Smooth muscle cell (in vitro differentiated cells): ENCODE measurements at regions not wholly inside any gene's neighbourhood (a gene's known extent, or its start where the extent isn't known, plus 50 kb on each side); places are given as distances from the start of the nearest gene placed in this dataset.

Experiments
- DNase-seq: peaks from one replicate; lab custom pipeline; 2025; ENCODE audit not compliant: unreplicated experiment; lab: John Stamatoyannopoulos, UW
- H2AFZ ChIP-seq: fragments of 200-600 bp; sonication (generic); 2 replicates; pipeline ENCODE4 v1.6.0; 2016; ENCODE audit warnings: antibody characterized with exemption, low read depth, mild to moderate bottlenecking
- H3F3A ChIP-seq: fragments of 200-600 bp; sonication (generic); 2 replicates; pipeline ENCODE4 v1.6.0; 2017; ENCODE audit warnings: antibody characterized with exemption, low read depth
- H3K27ac ChIP-seq: fragments of 200-600 bp; sonication (generic); 2 replicates; pipeline ENCODE4 v1.5.1; 2016; ENCODE audit warnings: low read depth, mild to moderate bottlenecking
- H3K27me3 ChIP-seq: fragments of 200-600 bp; sonication (generic); 2 replicates; pipeline ENCODE4 v1.6.1; 2016; ENCODE audit warnings: low read depth, mild to moderate bottlenecking
- H3K36me3 ChIP-seq: fragments of 200-600 bp; sonication (generic); 2 replicates; pipeline ENCODE4 v1.5.1; 2016; ENCODE audit warnings: low read depth
- H3K4me1 ChIP-seq: fragments of 200-600 bp; sonication (generic); 2 replicates; pipeline ENCODE4 v1.5.1; 2016; ENCODE audit warnings: low read depth
- H3K4me2 ChIP-seq: fragments of 200-600 bp; sonication (generic); 2 replicates; pipeline ENCODE4 v1.6.0; 2016; ENCODE audit warnings: mild to moderate bottlenecking
- H3K4me3 ChIP-seq: fragments of 200-600 bp; sonication (generic); 2 replicates; pipeline ENCODE4 v1.5.1; 2016; ENCODE audit warnings: mild to moderate bottlenecking
- H3K79me2 ChIP-seq: fragments of 200-600 bp; sonication (generic); 2 replicates; pipeline ENCODE4 v1.6.0; 2016; ENCODE audit warnings: low read depth, mild to moderate bottlenecking
- H3K9ac ChIP-seq: fragments of 200-600 bp; sonication (generic); 2 replicates; pipeline ENCODE4 v1.6.0; 2016; ENCODE audit warnings: low read depth
- H3K9me3 ChIP-seq: fragments of 200-600 bp; sonication (generic); replicated peaks from 2 replicates; pipeline ENCODE4 v1.5.1; 2016; ENCODE audit warnings: low read depth
- H4K20me1 ChIP-seq: fragments of 200-600 bp; sonication (generic); 2 replicates; pipeline ENCODE4 v1.6.0; 2016; ENCODE audit warnings: low read depth
- CTCF ChIP-seq: fragments of 200-600 bp; sonication (generic); IDR thresholded peaks from 2 replicates; pipeline ENCODE4 v1.5.1; 2017; ENCODE audit warnings: borderline replicate concordance, mild to moderate bottlenecking, antibody characterized with exemption; ENCODE audit not compliant: insufficient read depth, poor library complexity, severe bottlenecking
- WGBS: methylation state at CpG from one replicate; pipeline ENCODE4 v1.1.7; 2016; ENCODE audit warnings: low lambda C conversion rate; 5-methylcytosine and 5-hydroxymethylcytosine counted together

- H3K9me3 ChIP-seq, result no peaks in the 10 kb centered on the region
- no peaks in the 10 kb centered on the region for H4K20me1 ChIP-seq
- H3F3A ChIP-seq, result no peaks in the 10 kb centered on the region
- no peak overlapping the region for H3K9ac ChIP-seq
- H3K27me3 ChIP-seq, result no peaks in the 10 kb centered on the region
- no peak for DNase-seq
- no peak overlapping the region for H3K4me2 ChIP-seq
- no peak for TF ChIP-seq CTCF
- H3K4me1 ChIP-seq, result no peaks in the 10 kb centered on the region
- H3K4me3 ChIP-seq, result no peak overlapping the region
- H2AFZ ChIP-seq, result no peak overlapping the region
- H3K27ac ChIP-seq, result no peak overlapping the region
- no peaks in the 10 kb centered on the region for H3K36me3 ChIP-seq
- WGBS, result 72% methylated on average over 11 of the region's 11 CpGs
- H3K79me2 ChIP-seq, result no peaks in the 10 kb centered on the region
These were observed 100.2 kb upstream of the PRR23E start for GRCh38 chr3:127092776-127093175.

- Histone ChIP-seq H3K36me3 (no peaks in the 10 kb centered on the region), H3K4me2 (no peak overlapping the region), H3K79me2 (no peaks in the 10 kb centered on the region), H2AFZ (no peak overlapping the region), H3F3A (no peaks in the 10 kb centered on the region), H3K9me3 (no peaks in the 10 kb centered on the region), H3K4me1 (no peaks in the 10 kb centered on the region), H3K27me3 (no peaks in the 10 kb centered on the region), H3K9ac (no peak overlapping the region), H3K4me3 (no peak overlapping the region), H3K27ac (no peak overlapping the region), H4K20me1 (no peaks in the 10 kb centered on the region)
- no peak for DNase-seq
- WGBS, result 94% methylated on average over 9 of the region's 9 CpGs
- TF ChIP-seq CTCF, result no peak
These were observed 99.6 kb upstream of the PRR23E start for GRCh38 chr3:127093312-127093711.

- H3K9ac ChIP-seq, result no peak overlapping the region
- H3K4me3 ChIP-seq, result no peak overlapping the region
- no peaks in the 10 kb centered on the region for H3K9me3 ChIP-seq
- DNase-seq, result no peak
- H2AFZ ChIP-seq, result no peak overlapping the region
- H3F3A ChIP-seq, result no peaks in the 10 kb centered on the region
- H3K4me2 ChIP-seq, result no peak overlapping the region
- no peaks in the 10 kb centered on the region for H3K4me1 ChIP-seq
- H3K79me2 ChIP-seq, result no peaks in the 10 kb centered on the region
- no peak overlapping the region for H3K27ac ChIP-seq
- no peaks in the 10 kb centered on the region for H3K36me3 ChIP-seq
- WGBS, result 93% methylated on average over 4 of the region's 4 CpGs
- no peaks in the 10 kb centered on the region for H3K27me3 ChIP-seq
- no peak for TF ChIP-seq CTCF
- H4K20me1 ChIP-seq, result no peaks in the 10 kb centered on the region
These were observed 97.2 kb upstream of the PRR23E start for GRCh38 chr3:127095774-127096173.

GRCh38 chr3:127096256-127097071 is 96.5 kb upstream of the PRR23E start:
- no peaks in the 10 kb centered on the region for H3K79me2 ChIP-seq
- 84% methylated on average over 11 of the region's 11 CpGs for WGBS
- H4K20me1 ChIP-seq, result no peaks in the 10 kb centered on the region
- H3K9ac ChIP-seq, result no peak overlapping the region
- H3K27me3 ChIP-seq, result no peaks in the 10 kb centered on the region
- no peak overlapping the region for H3K4me2 ChIP-seq
- DNase-seq, result no peak
- no peak for TF ChIP-seq CTCF
- H3K9me3 ChIP-seq, result no peaks in the 10 kb centered on the region
- H3K4me3 ChIP-seq, result no peak overlapping the region
- no peaks in the 10 kb centered on the region for H3K36me3 ChIP-seq
- no peaks in the 10 kb centered on the region for H3F3A ChIP-seq
- H3K4me1 ChIP-seq, result no peaks in the 10 kb centered on the region
- H2AFZ ChIP-seq, result no peak overlapping the region
- H3K27ac ChIP-seq, result no peak overlapping the region
